T-helper 2 cell (primary cell): ENCODE measurements at regions not wholly inside any gene's neighbourhood (a gene's known extent, or its start where the extent isn't known, plus 50 kb on each side); places are given as distances from the start of the nearest gene placed in this dataset.

Experiments used
- DNase-seq, 5 experiments: peaks; one replicate each; pipeline versions ENCODE4 v3.0.0 to v3.0.0-alpha.2; 2012 to 2022

DNA sequence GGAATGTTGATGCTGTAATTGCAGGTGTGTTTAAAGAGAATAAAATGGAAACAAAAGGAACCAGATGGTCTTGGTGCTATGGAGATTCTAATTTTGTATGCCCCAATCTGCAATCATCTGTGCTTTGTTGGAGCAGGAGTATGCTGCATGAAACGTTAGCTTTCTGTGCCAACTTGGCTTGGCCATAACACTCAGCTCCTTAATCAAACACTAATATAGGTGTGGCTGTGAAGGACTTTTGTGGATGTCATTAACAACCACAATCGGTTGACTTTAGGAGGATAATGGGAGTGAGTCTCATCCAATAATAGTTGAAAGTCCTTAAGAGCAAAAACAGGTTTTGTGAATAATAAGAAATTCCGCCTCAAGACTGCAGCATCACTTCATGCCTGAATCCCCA lies 399.2 kb downstream of the NLGN4X start:
- no peak for DNase-seq

DNA sequence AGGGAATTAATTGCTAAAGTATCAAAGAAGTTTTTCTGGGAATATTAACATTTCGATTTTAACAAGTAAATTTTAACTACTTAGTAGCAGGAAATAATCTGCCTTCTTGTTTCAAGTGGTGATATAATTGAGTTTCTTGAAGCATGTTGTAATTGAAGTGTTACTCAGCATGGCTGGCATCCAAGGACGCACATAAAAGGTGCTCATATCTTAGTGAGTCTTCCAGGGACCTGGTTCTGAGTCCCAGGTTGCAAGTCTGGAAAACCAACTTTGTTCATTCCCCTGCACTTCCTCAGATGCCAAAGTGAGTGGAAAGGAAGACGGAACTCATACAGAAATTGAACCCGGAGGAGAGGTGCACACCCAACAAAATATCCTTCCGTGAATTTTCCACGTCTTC lies 399.6 kb downstream of the NLGN4X start:
- DNase-seq = no peak

DNA sequence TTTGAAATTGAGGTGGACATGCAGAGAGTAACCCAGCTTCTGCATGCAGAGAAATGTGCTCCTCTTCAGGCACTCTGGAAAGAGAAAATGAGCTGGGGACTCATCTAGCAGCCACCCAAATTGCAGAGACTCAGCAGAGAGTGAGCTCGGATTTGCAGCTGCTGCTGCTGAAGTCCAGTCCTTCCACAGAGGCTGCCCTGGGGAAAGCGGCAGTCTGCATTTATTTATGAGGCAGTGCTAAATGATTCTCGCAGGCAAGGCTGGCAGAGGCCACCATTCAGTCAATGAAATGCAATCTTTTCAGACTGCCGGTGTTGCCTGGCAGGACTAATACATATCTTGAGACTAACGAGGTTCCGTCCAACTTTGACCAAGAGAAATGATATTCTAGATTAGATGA lies 404.8 kb downstream of the NLGN4X start:
- DNase-seq = no peak

DNA sequence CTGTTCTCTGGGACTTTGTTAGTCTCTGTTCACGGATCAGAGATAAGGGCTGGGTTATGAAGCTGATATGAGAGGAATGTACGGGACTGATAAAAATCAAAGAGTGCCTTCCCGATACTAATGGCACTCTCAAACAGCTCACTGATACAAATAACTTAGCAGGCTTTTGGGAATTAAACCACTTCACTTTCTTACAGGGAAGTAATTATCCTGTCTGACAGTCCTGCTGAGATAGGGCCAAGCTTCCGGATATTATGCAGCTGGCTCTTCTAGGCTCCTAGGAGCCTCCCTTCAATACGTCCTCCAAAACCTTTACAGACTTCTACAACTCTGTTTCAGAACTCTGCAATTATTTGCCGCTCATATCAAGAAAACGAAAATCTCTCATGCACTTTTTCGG lies 418.0 kb downstream of the NLGN4X start:
- DNase-seq = no peak

DNA sequence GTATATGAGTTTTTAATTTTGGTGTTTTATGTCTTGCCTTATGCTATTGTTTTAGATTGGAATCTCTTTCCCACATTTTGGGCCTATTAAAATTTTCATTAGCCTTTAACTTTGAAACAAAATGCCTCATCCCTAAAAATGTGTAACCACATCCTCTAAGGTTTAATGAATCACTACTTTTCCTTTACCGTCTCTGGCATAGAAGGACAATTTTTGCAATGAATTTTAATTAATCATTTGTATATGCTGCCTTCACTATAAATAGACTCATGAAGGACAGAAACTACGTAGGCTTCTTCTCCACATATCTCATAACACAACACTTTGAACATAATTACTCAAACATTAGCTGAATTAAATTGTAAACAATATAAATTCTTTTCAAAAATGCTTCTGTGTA lies 421.5 kb downstream of the NLGN4X start:
- DNase-seq = no peak

DNA sequence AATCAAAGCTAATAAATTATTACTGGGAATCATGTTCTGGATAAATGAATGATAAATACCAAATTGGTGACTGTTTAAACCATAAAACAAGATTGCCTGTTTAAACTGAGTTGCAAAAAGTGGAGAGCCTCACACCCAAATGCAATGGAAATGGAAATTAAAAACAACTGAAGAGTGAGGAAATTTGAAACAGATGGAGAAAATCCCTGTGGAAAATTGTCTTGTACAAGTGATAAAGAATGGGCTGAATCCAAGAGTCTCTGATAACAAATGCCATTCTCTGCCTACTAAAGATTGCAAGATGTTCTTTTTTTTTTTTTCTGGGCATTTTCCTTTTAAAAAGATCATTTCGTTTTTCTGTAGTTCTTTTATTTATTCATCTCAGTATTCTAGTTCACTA lies 426.3 kb downstream of the NLGN4X start:
- no peak for DNase-seq

DNA sequence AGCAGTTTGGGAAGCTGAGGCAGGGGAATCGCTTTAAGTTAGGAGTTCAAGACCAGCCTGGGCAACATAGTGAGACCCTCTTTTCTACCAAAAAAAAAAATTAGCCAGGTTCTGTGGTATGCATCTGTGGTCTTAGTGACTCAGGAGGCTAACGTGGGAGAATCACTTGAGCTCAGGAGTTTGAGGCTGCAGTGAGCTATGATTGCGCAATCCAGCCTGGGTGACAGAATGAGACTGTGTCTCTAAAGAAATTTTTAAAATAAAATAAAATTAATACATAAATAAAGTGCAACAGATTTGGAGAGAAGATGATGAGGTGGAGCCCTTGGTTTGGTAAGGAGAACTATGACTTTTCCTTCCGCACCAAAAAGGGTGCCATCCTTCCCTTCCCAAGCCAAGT lies 436.9 kb downstream of the NLGN4X start:
- no peak for DNase-seq

DNA sequence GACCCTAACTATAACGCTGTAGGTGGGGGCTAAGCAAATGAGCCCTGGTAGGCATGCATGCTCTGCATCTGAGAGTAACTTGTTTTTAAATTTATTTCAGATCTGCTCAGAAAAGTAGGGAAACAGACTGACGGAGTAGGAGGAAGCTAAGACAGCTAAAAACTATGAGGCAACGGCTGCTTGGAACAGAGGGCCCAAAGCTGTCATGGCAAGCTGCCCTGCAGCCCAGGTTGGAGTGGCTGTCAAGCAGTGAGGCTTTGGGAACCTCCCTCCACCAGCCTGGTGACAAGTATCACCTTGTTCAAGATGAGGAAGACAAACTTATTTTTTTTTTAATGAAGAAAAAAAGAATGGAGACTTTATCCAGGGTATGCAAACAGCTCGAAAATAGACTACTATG lies 439.8 kb downstream of the NLGN4X start:
- no peak for DNase-seq

DNA sequence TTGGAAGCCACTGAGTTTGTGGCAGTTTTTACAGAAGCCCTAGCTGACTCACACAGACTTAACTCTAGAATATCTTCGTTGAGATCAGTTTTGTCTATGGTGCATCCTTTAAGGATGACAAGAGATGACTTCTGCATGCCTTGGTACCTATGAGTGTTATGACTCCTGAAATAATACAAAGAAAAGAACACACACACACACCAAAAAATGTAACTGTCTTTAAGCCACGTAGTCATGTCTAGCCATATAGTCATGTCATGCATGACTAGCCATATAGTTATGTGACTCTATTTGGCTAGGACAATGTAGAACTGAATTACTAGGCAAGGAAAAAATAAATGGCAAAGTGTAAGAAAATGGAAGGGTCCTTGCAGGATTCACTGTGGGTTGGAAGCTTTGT lies 447.8 kb downstream of the NLGN4X start:
- DNase-seq = no peak

DNA sequence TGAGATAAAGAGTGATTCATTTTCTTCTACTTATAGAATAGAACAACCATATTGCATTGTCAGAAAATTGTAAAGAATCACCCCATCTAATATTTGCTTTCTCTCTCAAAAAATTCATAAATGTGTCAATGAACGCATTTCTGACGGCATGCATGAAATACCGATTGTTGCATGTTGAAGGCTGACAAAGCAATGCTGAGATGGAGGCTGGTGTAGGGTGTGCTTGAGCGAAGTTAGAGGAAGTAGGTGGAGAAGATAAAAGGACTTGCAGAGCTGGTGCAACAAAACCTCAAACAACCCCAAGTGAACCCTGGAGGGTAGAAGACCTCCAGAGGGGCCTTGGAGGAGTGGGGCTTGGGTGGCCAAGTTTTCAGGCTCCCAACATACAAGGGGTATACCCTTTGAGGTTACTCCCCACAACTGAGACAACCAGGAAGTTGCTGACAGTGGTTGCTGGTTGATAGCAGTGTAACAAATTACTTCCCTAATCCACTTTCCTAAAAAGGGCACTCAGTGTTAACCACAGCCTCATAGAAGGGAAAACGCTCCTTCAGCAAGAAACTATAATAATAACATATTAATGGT lies 452.7 kb downstream of the NLGN4X start:
- DNase-seq = no peak

DNA sequence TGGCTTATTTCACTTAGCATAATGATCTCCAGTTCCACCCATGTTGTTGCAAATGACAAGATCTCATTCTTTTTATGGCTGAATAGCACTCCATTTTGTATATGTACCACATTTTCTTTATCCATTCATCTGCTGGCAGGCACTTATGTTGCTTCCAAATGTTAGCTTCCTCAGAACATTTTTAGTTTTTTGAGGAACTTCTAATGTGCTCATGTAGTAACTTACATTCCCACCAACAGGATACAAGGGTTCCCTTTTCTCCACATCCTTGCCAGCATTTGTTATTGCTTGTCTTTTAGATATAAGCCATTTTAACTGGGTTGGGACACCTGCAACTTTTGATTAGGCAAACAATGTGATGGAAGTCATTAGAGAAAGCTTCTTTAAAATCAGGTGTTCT lies 454.2 kb downstream of the NLGN4X start:
- DNase-seq = no peak

DNA sequence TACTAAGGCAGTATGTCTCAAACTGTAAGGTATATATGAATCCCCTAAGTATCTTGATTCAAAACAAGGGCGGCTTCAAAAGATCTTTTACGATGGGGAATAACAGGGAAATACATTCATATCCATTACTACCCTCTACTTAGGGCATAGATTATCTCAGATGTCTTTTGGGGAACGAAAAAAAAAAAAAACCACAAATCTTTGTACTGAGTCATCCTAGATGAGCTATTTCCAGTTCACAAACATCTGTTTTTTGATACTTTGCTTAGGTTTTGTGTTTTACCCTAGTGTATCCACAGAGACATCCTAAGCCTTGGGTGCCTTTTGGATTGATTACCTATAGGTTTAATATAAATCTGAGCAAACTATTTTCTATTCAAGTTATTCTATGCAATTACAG lies 457.2 kb downstream of the NLGN4X start:
- DNase-seq = no peak

DNA sequence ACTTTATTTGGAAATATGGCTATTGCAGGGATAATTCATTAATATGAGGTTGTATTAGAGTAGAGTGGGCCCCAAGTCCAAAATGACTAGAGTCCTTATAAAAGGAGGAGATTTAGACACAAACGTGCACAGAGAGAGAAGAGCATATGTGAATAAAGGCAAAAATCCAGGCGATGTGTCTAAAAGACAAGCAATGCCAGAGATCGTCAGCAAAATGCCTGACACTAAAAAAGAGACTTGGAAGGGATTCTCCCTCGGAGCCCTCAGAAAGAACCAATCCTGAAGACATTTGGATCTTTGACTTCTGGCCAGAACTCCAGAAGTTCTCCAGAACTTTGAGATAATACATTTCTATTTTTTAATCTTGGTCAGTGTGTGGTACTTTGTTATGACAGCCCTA lies 472.1 kb downstream of the NLGN4X start:
- no peak for DNase-seq

DNA sequence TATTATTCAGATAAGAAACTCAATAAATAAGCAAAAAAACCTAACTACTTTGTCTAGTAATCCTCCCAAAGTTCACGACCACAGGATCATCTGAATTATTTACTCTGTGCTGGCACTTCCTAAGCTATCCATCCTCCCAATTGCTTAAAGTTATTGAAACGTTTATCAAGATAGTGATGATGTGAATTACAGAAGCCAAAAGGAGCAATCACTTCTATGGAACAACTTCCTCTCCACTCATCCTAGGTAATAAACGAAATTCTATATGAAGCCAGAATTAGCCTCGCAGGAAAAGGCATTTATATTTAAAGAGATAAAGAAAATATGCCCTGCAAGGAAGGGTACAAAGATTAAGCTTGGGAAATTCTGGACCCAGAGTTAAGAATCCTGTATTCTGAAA lies 475.4 kb downstream of the NLGN4X start:
- DNase-seq = no peak

DNA sequence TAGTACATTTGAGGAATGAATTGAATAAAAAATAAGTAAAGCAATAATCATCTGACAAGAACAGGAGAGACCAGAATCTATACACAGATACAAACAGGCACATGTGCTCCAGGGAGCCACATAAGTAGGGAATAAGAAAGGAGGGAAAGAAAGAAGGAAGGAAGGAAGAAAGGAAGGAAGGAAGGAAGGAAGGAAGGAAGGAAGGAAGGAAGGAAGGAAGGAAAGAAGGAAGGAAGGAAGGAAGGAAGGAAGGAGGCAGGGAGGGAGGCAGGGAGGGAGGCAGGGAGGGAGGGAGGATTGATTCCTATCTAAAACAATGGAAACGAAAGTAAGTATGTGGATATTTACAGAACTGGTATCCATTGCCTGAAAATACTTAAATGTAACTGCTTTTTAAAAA lies 475.8 kb downstream of the NLGN4X start:
- DNase-seq = no peak

DNA sequence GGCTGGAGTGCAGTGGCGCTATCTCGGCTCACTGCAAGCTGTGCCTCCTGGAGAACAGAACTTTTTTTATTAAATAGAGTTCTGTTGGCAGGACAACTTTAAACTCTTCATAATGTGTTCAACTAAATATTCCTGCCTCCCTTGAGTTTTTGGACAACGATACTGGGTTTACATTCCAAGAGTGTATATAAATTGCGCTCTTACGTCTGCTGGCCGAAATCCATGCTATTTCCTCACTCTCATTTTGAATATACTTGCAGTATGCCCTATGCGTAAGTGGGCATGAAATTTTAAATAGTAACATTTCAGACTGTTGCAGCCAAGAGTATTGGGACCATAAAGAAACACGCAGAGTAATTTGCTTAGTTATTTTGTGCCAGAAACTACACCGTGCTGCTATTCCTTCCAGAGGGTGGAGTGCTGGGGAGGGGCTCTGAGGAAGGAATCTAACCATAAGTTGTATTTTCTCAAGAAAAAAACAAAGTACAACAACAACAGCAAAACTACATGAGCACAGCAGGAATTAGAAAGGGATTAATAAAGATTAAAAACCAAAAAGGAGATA lies 480.0 kb downstream of the NLGN4X start:
- no peak for DNase-seq

DNA sequence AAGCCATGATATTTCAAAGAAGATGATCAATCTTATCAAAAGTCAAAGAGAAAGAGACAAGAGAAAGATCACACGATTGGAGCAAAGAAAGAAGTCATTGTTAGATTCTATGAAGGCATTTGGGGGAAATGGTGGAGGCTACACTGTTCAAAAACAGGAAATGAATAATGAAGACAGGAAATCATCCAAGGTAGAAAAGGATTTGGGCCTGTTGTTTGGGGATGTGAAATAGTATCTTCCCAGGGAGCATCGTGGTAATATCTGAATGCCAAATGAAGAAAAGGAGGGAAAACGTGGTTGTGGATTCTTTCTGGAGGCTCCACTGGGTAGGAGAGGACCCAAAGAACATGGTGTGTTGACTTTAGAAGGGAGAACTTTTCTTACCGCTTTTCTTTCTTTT lies 482.4 kb downstream of the NLGN4X start:
- no peak for DNase-seq

DNA sequence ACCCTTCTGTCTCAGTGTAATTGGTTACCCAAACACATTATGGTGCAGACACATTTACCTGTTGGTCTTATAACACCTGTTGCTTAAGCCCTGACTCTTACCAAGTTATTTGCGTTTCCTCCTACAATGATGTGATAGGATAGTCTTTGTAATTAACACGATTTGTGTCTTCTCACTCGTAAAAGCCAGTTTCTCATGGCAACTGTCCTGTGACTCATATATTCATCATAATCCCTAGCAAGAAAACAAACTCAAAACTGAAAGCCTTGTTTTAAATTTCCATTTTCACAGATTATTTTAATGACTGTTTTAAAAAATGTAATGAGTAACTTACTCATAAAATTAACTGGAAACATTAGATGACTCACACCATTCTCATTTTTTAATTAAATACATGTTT lies 495.2 kb downstream of the NLGN4X start:
- DNase-seq = no peak

DNA sequence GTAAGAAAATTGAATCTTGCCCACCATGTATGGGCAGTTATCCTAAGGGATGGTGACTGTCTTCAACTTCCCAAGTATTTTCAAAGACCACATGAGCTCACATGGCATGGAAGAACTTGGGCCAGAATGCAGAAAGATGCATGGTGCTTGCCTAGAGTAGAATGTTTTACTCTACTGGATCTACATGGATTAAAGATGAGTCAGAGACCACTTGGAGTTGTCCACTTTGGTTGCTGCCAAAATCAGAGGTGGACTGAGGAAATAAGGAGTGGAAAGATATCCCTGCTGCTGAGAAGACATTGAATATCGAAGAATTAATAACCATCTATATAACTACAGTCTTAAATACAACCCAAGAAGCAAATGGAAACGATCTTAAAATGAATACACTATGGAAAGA lies 498.1 kb downstream of the NLGN4X start:
- no peak for DNase-seq

DNA sequence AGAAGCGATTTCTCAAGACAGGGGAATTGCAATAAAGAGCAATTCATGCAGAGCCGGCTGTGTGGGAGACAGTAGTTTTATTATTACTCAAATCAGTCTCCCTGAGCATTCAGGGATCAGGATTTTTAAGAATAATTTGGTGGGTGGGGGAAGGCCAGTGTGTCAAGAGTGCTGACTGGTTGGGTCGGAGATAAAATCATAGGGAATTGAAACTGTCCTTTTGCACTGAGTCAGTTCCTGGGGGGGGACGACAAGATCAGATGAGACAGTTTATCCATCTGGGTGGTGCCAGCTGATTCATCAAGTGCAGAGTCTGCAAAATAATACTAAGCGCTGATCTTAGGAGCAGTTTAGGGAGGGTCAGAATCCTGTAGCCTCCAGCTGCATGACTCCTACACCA lies 502.4 kb downstream of the NLGN4X start:
- DNase-seq = no peak

DNA sequence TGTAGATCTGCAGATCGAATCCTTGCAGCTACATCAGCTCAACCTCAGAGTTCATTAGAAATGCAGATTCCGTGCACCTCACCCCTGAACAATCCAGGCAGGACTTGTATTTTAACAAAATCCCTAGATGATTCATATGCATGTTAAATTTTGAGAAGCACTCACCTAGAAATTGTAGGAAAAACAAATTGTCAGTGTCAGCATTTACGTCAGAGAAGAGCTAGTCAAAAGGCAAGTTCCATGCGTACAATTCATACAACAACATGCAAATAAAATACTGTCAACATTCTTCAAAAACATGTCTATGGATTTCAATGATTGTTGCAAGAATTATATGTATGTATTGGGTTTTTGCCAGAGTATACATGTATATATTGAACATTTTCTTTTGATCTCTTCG lies 504.5 kb downstream of the NLGN4X start:
- DNase-seq = no peak

DNA sequence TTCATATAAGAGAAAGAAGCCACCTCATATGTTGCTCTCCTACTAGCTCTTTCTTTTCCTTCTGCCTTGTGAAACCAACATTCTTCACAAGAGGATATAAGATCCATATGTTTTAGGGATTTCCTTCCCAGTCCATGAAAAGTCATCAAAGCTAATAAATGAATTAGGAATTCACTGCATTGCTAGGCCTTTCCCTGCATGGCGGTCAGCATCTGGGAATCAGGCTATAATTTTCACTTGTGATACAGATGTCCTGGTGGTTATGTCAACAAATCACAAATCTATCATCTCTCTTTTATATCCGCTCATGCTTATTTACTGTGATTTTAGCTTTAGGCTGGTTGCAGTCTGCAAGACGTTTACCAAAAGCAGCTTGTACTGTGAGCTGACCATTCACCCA lies 510.0 kb downstream of the NLGN4X start:
- DNase-seq = no peak

DNA sequence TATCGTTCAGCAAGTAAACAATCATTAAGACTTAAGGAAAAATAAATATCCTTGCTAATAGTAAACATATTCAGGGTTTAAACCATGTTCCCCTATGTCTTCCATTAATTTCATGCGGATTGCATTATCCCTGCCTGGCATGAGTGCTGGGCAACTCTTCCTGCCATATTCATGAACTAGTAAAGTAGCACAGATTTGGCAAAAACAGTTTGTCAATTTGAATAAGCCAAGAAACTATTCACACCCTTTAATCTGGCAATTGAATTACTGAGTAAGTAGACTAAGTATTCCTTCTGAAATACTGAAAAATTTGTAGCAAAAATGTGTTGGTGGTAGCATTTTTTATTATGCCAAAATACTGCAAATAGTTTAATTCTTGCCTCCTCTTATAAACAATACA lies 512.0 kb downstream of the NLGN4X start:
- no peak for DNase-seq

DNA sequence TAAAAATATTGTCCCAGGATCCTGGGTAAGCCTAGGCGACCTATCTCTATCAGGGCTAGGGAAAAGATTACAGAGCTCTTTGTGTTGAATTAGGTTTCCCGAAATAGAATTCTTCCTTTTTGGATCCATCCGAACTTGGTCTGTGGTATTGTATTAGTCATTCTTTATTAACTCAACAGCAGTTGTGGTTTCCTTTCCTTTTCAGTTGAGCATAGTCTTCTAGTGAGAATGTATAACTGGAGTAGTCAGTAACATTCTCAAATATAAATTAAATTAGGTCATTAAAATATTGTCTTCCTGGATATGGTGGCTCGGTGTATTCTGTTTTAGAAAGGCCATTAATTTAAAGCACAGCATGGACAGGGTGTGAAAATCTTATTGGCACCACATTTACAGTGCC lies 520.4 kb downstream of the NLGN4X start:
- no peak for DNase-seq

DNA sequence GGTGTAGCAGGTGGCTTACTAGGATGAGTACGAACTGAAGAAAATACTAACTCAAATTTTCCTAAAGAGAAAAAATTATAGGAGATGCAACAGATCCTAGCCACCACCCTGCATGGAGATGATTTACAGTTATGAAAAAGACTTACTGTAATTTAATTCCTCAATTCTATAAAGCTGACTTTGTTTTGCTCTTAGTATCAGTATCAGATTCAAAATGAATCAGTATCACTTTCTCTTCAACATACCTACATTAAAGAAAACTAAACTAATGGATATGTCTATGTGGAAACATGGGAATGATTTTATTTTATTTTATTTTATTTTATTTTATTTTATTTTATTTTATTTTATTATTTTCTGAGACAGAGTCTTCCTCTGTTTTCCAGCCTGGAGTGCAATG lies 525.8 kb downstream of the NLGN4X start:
- no peak for DNase-seq

DNA sequence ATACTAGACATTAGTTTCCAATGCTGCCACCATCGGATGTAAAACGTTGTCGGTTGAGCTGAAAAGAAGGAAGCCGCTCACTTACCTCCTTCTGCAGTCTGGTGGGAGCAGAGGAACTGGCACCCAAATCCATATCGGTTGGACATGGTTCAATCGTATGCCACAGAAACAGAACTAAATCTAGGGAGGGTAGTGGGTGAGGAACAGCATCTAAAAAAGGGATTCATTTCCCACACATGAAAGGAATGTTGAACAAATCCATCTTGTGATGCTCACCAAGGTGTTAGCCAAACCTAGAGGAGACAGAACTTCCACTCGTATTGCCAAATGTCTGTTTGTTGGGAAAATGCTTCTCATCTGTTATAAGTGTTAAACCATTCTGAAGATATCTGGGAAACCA lies 532.7 kb downstream of the NLGN4X start:
- DNase-seq = no peak
